Transverse colon (tissue), 3 donors: ENCODE measurements at regions not wholly inside any gene's neighbourhood (a gene's known extent, or its start where the extent isn't known, plus 50 kb on each side); places are given as distances from the start of the nearest gene placed in this dataset.

Experiments used
- EP300 ChIP-seq: sonication (generic); formaldehyde crosslinking; IDR thresholded peaks from one replicate; pipeline ENCODE4 v1.6.1; 2017; ENCODE audit warnings: antibody characterized with exemption, low read depth
- POLR2A ChIP-seq: fragments of 450-650 bp; IDR thresholded peaks from one replicate; pipeline ENCODE4 v1.6.1; 2016; ENCODE audit warnings: antibody characterized with exemption, mild to moderate bottlenecking, moderate library complexity
- TF ChIP-seq, protein P1 (sequence below), 5 experiments: fragments of 200-600 bp in 3 of 5; fragments of 450-650 bp in 2 of 5; sonication (generic) in 3 of 5; IDR thresholded peaks; 1 replicate in 2 of 5; 2 replicates in 3 of 5; pipeline ENCODE4 v1.5.1; 2016 to 2017; ENCODE audit warnings: antibody characterized with exemption in 5 of 5, inconsistent platforms in 3 of 5, mild to moderate bottlenecking in 2 of 5, moderate library complexity in 1 of 5

DNA sequence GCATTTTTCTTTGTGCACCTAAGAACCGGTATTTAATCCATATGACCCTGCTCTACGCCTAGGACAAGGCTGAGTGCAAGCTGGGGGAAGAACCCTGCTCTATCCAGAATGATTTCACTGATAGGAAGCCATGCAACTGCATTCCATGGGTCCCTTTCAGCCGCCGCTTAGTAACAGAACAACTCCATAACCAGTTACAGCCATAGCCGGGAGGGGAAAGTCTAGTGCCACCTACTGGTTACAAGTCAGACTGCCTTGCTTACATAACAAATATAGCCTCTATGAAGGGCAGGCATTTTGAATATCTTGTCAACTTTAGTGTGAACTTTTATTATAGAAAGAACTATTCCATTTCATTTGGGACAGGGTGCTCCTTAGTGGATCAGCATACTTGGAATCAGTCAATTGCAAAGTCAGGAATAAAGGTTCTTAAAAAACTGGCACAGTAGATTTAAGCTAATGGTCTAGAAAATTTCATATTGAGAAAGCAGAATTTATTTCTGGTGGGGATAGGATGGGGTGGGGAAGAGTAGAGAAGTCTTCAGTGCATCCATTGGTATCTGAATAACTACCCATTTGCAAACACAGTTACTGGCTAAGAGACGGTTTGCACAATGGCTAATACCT lies 521.7 kb downstream of the ADRA2A start:
- TF ChIP-seq, protein P1, sequence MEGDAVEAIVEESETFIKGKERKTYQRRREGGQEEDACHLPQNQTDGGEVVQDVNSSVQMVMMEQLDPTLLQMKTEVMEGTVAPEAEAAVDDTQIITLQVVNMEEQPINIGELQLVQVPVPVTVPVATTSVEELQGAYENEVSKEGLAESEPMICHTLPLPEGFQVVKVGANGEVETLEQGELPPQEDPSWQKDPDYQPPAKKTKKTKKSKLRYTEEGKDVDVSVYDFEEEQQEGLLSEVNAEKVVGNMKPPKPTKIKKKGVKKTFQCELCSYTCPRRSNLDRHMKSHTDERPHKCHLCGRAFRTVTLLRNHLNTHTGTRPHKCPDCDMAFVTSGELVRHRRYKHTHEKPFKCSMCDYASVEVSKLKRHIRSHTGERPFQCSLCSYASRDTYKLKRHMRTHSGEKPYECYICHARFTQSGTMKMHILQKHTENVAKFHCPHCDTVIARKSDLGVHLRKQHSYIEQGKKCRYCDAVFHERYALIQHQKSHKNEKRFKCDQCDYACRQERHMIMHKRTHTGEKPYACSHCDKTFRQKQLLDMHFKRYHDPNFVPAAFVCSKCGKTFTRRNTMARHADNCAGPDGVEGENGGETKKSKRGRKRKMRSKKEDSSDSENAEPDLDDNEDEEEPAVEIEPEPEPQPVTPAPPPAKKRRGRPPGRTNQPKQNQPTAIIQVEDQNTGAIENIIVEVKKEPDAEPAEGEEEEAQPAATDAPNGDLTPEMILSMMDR (IDR thresholded peaks at IDR 0.05): peak; percentile 59 to 83 (median 69)
- TF ChIP-seq POLR2A (no peak), EP300 (no peak)
